Iris pigment epithelial cell (primary cell): ENCODE measurements at regions not wholly inside any gene's neighbourhood (a gene's known extent, or its start where the extent isn't known, plus 50 kb on each side); places are given as distances from the start of the nearest gene placed in this dataset.

Experiments
- DNase-seq: peaks from one replicate; pipeline ENCODE4 v3.0.0-alpha.2; 2011; ENCODE audit warnings: low read depth

DNA sequence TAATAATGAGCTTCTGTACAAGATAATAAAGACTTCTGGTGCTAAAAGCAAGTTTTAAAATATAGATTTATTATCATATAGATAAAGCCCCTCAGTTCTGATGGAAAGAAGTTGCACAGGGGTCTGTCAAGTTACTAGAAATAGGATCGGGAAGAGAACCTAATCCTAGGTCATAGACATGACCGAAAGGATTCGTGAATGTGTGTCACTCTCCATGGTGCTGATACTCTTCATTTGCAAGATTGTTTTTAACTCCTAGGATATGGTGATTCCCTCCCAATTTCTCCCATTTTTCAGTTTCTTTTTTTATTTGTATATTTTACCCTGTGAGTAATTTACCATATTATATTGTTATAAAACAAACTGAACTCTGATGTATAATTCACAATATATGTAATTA lies 58.9 kb upstream of the CTNNA2 start:
- DNase-seq = no peak

DNA sequence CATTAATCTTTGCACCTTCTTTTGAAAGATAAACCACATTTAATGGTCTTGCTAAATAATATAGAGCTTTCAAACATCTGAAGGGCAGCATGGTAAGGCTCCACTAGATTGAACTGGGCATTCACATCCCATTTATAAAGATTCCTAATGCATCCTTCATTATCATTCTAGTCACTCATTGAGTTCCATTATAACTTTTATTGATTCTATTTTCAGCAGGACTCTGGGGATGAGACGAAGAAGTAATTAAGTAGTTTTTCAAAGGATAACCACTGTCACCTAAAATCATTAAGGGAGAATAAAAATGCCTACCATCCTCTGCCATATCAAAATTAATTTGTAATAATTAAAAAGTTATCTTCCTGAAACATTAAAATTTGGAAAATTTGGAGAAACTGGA lies 60.2 kb upstream of the CTNNA2 start:
- no peak for DNase-seq

DNA sequence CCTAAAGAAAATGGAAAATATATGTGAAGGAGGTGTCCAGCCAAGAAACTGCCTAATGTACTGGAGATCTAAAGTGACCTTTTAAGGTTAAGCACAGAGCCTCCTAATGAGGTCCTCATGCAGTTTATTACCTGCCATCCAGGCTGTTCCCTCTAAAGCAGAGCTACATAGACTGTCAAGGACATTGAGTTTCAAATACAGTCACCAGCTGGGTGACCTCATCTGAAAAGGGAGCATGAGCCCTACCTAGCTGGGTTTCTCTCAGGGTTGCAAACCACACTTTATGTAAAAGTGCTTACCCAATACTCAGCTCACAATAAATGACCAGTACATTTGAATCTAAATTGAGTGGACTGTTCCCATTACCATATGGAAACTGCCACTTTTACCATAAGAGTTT lies 65.4 kb upstream of the CTNNA2 start:
- DNase-seq = no peak

DNA sequence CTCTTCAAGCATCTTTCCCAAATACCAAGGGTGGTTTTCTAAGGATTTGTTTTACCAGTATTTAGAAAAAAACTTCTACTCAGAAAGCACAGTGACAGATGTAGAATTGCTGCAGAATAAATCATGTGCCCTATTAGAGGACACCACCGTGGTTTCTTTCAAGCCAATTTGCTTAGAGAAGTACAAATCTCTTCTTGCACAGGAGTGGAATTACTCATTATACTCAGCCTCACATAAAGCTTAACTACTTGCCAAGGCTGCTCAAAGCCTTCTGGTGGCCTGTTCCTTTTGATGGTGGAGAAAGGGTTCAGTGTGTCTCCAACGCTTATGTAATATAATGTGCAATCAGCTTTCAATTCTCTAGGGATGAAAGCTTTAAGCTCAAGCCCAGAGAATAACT lies 66.5 kb upstream of the CTNNA2 start:
- DNase-seq = no peak

DNA sequence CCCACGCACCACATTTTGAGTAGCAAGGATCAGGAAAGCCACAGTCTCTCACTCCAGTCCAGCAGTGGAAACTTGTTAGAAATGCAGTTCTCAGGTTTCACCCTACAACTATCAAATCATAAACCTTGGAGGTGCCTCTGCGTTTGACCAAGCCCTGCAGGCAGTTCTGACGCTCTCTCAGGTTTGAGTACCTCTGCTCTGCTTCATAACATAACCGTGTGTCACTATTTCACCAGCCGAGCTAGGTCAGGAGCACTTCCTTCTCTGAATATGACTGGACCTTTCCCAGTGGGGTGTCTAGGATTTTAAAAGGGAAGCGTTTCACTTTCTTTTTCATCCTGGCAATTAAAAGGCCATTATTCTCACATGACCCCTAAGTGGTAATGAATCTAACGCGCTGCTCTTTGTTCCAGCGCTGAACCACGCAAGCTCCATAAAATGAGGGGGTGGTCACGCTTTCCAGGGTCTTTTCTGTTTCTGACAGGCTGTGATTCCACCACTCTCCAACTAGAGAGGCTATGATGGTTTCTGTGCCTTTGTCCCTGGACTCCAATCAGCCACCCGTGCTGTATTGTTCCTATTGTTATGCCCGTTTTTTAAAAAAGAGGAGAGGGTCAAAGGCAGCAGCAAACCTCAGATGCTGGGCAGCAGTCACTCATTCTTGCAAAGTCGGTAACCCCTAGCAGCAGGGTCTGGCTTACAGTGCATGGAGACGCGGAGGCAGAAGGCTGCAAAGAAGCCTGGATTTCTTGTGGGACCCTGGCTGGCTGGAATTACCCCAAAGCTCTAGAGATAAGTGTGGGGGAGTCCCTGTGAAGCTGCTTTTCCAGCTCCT lies 75.2 kb upstream of the CTNNA2 start:
- DNase-seq = peak; percentile 0

DNA sequence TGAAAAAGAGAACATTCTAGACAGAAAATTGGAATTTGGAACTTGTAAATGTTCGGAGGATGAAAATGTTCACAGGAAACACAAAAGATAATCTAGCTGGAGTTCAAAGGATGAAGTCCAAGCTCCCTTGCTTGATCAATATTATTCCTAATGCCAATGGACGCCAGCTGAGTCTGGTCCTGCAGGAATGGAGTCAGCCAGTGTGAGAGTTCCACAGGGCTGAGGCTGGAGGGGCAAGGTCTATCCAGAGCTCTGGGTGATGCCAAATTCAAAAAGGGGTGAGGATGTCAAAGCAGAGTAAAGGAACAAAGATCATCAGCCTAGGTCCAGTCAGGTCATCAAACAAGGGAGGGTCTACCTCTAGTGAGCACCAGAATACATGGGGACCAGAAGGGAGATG lies 78.5 kb upstream of the CTNNA2 start:
- no peak for DNase-seq

DNA sequence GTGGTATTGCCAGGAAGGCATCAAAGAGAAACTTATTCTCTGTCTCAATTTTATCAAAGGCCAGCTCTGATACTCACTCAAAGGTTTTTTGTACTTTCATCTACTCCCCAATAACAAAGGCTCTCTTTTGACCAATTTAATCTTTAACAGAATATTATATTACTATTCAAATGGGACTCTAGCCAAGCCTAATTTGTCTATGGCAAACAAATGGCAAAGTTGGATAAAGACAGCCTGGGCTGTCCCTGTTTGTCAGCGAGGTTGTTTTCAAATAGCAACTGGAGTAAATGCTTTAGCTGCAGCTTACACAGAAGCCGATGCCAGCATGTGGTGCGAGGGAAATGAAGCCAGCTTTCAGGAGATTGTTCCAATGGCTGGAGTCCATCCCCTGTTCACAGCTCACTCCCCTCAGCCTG lies 80.1 kb upstream of the CTNNA2 start:
- no peak for DNase-seq

DNA sequence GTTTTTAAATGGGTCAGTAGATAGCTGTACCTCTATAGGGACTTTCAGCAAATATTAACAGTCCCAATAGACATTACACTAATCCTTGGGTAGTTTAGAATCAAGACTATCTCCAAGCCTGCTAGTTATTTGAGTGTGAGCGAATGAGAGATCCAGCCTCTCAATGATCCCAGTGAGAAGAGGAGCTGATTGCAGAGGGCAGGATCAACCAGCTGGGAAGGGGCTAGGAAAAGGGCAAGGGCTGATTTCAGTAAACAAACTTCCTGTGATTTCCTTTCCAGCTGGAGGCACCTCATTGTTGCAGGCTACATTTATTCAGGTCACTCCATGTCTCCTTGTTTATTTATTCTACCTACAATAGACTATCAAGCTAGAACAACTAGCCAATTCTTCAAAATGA lies 84.1 kb upstream of the CTNNA2 start:
- no peak for DNase-seq

DNA sequence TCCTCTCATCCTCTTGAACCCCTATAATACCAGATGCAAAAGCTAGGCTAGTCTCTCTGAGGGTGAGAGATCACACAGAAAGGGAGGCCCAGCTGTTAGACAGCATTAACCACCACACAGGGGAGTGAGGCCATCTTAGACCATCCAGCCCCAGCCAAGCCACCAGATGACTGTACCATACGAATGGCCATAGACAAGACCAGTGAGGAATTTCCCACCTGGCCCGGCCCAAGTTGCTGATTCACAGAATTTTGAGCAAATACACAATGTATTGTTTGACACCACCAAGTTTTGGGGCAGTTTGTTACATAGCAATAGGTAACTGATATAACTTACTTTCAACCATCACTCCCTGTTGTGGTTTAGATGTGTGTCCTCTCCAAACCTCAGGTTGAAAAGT lies 98.2 kb upstream of the CTNNA2 start:
- no peak for DNase-seq

DNA sequence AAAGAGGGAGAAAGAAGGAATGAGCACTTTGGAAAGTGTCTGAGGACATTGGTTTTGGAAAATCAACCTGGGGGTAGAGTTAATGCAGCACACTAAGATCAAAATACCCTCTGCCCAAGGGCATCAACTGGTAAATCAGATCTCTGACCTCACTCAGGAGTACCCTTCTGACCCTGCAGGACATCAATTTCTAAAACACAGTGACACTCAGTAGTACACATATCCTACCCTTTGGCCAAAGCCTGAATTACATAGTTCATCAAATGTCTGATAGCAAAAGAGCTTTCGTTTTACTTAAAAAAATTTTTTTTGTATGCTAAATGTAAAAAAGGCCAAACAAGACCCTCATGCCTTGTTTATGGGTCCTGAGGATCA lies 118.4 kb upstream of the CTNNA2 start:
- DNase-seq = no peak

DNA sequence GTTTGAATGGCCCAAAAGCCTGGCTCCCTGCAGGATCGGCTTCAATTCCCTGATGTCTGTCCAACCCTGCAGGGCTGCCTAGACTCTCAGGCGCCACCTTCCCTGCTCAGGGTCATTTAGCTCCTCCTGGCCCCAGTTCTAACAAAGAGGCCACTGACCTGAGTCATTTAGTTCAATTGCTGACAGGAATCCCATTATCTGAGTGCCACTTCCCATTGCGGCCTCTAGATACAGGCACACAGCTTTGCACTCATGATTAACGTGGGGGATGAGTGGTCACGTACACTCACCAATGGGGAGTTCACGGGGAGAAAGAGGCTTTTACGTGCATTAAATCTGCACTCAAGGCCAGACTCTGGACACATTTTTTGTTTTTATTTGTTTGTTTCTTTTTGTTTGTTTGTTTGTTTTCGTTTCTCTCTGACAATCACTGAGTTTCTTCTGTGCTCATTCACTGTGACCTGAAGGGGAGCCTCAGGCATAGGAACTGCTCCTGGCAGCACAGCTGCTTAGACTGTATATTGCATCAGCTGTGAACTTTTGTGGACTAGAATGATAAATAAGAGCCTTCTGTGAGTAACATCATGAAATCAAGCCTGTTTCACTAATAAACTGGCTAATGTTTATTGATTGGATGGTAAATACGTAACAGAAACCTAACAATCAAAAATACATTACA lies 118.9 kb upstream of the CTNNA2 start:
- DNase-seq = no peak

DNA sequence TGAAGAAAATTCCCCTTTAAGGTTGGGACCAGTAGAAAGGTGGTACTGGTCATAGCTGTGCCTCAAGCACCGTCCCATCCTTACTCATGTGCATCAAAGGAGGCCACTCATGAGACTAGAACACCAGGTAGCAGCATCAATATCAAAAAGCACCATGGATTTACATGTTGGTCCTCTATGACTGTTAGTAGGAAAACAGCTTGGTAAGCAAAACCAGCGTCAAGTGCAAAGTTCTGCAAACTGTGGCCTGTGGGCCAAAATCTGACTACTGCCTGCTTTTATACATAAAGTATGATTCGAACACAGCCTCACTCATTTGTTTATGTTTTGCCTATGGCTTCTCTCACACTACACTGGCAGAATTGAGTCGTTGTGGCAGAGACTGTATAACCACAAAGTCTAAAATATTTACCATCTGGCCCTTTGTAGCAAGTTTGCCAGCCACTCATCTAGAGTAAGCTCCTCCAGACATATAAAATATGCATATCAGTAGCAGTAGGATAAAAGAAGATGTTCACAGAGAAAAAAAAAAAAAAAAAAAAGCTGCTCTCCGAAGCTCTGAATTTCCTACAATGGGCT lies 119.7 kb upstream of the CTNNA2 start:
- no peak for DNase-seq

DNA sequence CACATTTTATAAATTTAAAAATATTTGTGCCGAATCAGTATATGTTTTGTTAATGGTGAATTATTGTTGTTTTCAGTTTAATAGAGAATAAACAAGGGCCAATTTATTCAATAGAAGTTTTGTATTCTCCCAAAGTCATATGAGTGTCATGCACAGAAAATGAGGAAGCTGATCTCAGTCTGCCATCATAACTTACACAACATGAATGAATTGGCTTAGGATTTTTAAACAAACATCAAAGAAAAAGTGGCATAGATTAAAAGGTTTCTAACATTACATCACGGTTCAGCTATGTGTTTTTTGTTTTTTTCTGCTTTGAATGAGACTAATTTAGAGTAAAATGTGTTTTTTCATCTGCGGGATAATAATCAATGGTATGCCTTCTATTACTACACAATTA lies 123.4 kb upstream of the CTNNA2 start:
- no peak for DNase-seq

DNA sequence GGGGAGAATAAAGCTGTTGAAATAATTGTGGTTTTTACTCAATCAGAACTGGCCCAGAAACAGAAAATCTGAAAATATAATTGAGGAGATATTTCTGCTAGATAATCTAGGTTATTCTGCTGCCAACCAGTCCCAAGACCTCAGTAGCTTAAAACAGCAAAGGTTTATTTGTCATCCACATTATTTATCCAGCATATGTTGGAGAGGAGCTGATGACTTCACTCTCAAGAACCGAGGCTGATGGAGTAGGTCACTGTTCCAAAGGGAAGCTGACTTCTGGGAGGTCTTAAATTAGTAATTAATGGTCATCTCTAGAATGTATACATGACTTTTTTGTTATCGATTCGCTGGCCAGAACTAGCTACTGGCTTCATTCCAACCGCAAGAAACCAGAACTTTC lies 124.8 kb upstream of the CTNNA2 start:
- no peak for DNase-seq

DNA sequence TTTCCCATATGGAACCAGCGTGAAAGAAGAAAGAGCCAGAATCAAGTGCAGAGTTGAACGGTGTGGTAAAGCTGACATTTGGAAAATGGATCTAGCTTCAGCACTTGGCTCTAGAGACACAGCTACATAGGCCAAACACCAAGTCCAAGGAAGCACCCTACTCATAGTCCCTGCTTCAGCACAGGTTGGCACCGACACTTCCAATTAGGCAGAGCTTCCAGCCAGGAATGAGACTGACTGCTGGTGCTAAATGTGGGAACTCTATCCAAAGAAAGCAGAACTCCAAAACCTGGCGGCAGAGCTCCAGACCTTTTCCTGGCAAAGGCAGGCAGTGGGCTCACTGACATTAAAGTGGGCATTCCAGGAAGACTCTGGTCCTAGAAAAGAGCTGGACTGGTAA lies 125.4 kb upstream of the CTNNA2 start:
- DNase-seq = no peak

DNA sequence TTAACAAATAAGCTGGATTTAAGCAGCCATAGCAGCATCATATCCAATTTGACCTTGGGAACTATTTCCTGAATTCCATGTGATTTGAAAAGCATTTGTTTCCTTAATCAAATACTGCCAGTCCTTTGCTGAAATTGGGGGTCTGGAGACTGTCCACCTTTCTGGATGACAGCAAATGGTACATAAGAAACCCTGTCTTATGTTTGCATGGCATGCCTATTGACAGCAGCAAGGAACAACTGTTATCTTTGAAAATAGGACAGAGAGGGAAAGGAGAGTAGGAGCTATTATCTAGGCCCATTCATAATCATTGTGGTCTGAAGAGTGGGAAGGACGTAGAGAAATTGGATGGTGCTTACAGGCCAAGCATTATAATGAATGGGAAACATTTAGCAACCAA lies 129.2 kb upstream of the CTNNA2 start:
- no peak for DNase-seq

DNA sequence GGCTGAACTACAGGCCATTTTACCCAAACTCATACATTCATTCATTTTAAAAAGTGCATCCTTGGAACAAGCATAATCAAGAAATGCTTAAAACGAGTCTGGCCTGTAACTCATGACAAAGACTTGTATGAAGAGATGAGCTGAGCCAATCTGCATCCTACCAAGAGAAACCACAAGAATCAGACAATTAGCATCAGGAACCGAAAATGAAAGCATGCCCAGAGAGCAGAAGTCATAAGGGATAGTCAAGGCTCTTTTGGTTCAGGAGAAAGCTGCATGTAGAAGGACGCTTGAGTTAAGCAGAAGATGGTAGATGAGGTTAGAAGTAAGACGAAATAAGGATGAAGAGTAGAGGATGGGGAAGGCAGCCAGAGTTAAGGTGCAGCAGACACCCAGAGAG lies 137.0 kb upstream of the CTNNA2 start:
- no peak for DNase-seq

DNA sequence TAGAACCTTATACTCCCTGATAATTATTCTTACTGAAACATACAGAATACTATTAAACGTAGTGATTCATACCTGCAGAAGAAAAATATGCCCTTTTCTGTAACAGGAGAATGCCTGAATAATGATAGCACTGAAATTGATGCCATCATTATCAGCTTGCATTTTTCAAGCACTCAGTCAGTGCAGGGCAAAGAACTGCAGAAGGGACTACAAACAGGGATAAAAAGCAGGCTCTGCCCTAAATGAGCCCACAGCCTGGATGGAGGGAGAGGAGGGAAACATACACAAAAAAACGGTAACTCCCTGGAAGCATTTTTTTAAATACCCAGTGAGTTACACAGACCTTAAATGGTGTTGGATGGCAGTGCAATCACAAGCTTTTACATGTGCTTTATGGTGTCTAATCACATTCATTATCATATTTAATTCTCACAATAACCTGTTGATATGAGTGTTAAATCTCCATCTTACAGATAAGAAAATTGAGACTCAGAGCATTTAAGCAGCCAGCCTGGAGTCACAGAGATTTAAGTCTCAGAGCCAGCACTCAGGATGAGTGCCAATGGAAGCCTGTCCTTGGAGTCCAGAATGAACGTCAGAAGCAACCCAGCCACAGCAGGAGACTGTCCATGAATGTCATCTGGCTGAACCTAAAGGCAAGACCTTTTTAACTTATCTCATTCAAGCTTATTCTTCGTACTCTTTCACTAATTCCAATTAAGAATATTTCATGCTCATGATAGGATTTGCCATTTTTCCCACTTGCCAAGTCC lies 139.3 kb upstream of the CTNNA2 start:
- no peak for DNase-seq

DNA sequence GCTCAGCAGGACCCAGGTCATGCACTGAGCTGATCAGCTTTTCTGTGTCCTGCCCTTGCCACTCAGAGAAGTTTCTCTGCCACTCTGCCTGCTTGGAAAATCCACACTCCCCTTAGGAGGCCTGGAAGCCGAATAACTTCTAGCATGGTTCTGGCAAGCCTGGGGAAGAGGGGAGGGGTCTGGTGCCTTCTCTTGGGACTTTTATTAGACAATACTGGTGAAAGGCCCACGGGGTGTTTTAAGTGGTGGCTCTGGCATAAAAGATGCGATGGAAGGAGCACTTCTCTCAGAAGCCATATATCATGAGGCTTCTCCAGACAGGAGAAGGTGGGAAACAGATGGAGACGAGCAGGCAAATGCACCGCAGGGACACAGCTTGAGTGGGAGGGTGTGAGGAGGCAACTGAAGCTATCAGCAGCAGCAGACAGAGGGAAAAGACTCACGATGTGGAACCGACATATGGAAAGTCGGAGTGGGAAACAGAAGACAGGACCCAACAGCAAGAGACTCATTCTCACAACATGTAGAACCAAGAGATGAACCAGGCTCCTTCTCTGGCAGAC lies 141.8 kb upstream of the CTNNA2 start:
- no peak for DNase-seq

DNA sequence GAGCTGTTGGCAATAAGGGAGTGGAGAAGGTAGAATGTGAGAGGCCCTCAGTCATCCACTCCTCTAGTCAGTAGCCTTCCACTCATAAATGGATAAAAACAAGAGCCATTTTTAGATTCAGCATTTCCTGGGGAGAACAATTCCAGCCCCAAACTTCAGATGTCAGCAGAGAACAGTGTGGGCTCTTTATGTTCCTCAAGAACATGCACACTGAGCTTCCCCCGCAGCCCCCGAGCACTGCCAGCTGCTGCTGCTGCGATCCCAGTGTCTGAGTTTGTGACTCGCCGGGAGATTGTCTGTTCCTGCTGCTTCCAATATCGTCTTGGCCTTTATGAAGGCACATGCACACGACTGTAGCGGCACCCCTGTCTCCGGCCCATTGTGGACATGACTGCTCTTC lies 143.7 kb upstream of the CTNNA2 start:
- DNase-seq = no peak

DNA sequence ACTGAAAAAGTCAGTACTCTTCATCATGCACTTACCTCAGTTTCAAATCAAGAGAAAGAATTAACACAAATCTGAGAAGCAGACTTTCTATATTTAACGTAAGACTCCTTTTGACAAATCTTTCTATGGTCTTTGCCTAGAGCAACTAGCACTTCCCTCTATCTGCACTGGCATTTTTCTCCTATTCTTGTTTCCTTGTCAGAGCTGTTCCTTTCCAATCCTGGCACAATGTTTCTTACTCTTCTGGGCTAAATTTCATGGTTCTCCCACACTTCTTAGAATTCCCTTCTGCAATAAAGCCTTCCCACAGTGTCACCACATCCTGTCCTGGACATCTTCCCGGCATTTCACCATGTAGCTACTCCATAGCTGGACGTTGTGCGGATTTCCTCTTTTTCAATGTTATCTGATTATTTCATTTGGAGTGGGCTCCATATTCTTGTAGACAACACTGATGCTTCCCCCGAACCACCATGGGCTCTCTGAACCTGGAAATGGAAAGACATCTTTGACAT lies 144.7 kb upstream of the CTNNA2 start:
- DNase-seq = no peak

DNA sequence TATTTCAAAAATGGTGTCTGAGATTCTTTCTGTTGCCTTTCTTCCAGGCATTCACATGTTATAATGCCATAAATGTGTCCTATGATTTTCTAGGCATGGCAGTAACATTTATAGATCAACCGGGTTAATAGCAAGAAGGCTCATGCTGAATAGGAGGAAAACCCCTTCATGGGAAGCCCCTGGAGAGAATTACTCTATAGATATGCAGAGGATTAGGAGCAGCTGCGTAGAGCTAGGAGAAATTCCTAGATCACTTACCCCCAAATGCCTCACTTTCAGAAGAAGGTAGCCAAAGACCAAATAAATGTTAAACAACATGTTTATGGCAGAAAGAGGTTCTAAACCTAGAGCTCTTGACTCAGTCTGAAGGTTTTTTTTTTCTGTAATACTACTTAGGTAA lies 153.4 kb upstream of the CTNNA2 start:
- DNase-seq = no peak
